ENCODE measurements at regions not wholly inside any gene's neighbourhood (a gene's known extent, or its start where the extent isn't known, plus 50 kb on each side); places are given as distances from the start of the nearest gene placed in this dataset.

DNA sequence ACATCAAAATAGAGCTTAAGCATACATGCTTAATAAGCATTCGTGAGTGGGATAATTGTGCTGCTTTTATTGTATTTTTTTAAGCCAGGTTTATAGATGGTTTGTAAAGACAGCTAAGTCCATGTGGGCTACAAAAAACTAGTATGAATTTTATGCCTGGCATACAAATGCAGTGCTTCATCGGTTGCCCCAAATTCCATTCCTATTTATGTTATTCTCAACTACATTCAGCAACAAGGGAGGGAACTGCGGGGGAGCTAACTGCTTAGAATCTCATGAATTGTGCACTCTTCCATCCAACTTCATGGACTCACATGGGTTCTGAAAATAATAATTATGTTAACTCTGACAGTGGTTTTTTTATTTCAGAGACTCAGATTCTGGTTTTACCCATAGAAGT lies 199.2 kb downstream of the FAM170A start:
- H4K20me1 ChIP-seq (replicated peaks; ENCODE audit: control insufficient read depth, insufficient read depth, low read length): no peaks in the 10 kb centered on the region
- intact Hi-C loops (cut with micrococcal nuclease): no loop called here
- POLR2A ChIA-PET: no interaction called here
- no peak overlapping the region for H3K27ac ChIP-seq (ENCODE audit: extremely low read depth, low read depth, low read length)
- H3K79me2 ChIP-seq (ENCODE audit: control insufficient read depth, insufficient read depth, low read length): no peaks in the 10 kb centered on the region
- CTCF ChIA-PET (ENCODE audit: low intra/inter-chr PET ratio): no interaction called here
- no peaks in the 10 kb centered on the region for H3K27me3 ChIP-seq (ENCODE audit: control insufficient read depth in 2 of 2, insufficient read depth in 2 of 2, low read length in 2 of 2)
- no TSS peak for BruUV-seq (replicated peaks)
- H3K9me3 ChIP-seq (replicated peaks; ENCODE audit: control insufficient read depth, insufficient read depth, low read depth, low read length): no peaks in the 10 kb centered on the region
- no peaks in the 10 kb centered on the region for H3K36me3 ChIP-seq (ENCODE audit: control insufficient read depth, insufficient read depth, low read length)
- H2AFZ ChIP-seq (ENCODE audit: low read depth, low read length): no peak overlapping the region
- ATAC-seq: no peak
- no peak overlapping the region for H3K4me2 ChIP-seq (ENCODE audit: insufficient read depth, low read length)
- H3K4me1 ChIP-seq (replicated peaks in 1 of 2; ENCODE audit: control insufficient read depth in 2 of 2, insufficient read depth in 2 of 2, low read length in 2 of 2): no peaks in the 10 kb centered on the region
- in situ Hi-C loops (cut with MboI): no loop called here
- FAIRE-seq: no peak
- 2% methylated on average over 3 of the region's 3 CpGs for WGBS (ENCODE audit: insufficient coverage, low coverage, missing lambda C conversion rate)
- H3K9me1 ChIP-seq (ENCODE audit: control insufficient read depth, insufficient read depth, low read length): no peaks in the 10 kb centered on the region
- no peak overlapping the region for H3K4me3 ChIP-seq
- no peak for DNase-seq (ENCODE audit: extremely low read depth in 1 of 4, low spot score in 3 of 4)
- no peak overlapping the region for H3K9ac ChIP-seq (ENCODE audit: insufficient read depth in 1 of 2, low read depth in 2 of 2, low read length in 2 of 2)
- TF ChIP-seq ZZZ3 (IDR thresholded peaks at IDR 0.05) (no peak), GATAD2A (IDR thresholded peaks at IDR 0.05) (no peak), POU5F1 (IDR thresholded peaks at IDR 0.05; ENCODE audit: borderline replicate concordance, low read depth, low read length, partially characterized antibody) (no peak), CBX5 (IDR thresholded peaks at IDR 0.05; ENCODE audit: borderline replicate concordance, low read depth) (no peak)

DNA sequence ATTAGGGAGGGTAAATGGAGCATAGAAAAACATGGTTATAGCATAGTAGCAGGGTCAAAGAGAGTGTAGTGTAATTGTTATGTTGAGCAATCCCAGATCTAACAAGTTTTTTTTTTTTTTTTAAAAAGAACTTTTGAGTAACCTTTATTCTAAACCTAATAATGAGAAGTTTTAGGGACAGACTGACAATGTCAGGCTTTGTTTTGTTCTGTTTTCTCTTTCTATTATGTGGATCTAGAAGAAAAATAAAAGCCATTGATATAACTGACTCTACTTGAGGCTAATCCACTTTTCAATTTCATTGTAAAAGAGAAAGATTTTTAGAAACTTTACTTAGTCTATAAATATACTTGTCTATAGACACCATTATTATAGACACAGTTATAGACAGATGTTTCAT lies 200.0 kb downstream of the FAM170A start:
- H3K4me3 ChIP-seq: no peak overlapping the region
- H3K27me3 ChIP-seq (ENCODE audit: control insufficient read depth in 2 of 2, insufficient read depth in 2 of 2, low read length in 2 of 2): no peaks in the 10 kb centered on the region
- H2AFZ ChIP-seq (ENCODE audit: low read depth, low read length): no peak overlapping the region
- BruUV-seq (replicated peaks): no TSS peak
- in situ Hi-C loops (cut with MboI) (no loop called here), intact Hi-C loops (cut with micrococcal nuclease) (no loop called here)
- no peaks in the 10 kb centered on the region for H3K79me2 ChIP-seq (ENCODE audit: control insufficient read depth, insufficient read depth, low read length)
- H3K4me2 ChIP-seq (ENCODE audit: insufficient read depth, low read length): no peak overlapping the region
- ATAC-seq (no peak), FAIRE-seq (no peak), DNase-seq (ENCODE audit: extremely low read depth in 1 of 4, low spot score in 3 of 4) (no peak)
- POLR2A ChIA-PET: no interaction called here
- no peak overlapping the region for H3K27ac ChIP-seq (ENCODE audit: extremely low read depth, low read depth, low read length)
- no peaks in the 10 kb centered on the region for H3K36me3 ChIP-seq (ENCODE audit: control insufficient read depth, insufficient read depth, low read length)
- H3K4me1 ChIP-seq (replicated peaks in 1 of 2; ENCODE audit: control insufficient read depth in 2 of 2, insufficient read depth in 2 of 2, low read length in 2 of 2): no peaks in the 10 kb centered on the region
- no peak overlapping the region for H3K9ac ChIP-seq (ENCODE audit: insufficient read depth in 1 of 2, low read depth in 2 of 2, low read length in 2 of 2)
- TF ChIP-seq, protein P1, sequence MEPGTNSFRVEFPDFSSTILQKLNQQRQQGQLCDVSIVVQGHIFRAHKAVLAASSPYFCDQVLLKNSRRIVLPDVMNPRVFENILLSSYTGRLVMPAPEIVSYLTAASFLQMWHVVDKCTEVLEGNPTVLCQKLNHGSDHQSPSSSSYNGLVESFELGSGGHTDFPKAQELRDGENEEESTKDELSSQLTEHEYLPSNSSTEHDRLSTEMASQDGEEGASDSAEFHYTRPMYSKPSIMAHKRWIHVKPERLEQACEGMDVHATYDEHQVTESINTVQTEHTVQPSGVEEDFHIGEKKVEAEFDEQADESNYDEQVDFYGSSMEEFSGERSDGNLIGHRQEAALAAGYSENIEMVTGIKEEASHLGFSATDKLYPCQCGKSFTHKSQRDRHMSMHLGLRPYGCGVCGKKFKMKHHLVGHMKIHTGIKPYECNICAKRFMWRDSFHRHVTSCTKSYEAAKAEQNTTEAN (CRISPR knock-in tag; IDR thresholded peaks at IDR 0.05): no peak
- TF ChIP-seq, protein P2, sequence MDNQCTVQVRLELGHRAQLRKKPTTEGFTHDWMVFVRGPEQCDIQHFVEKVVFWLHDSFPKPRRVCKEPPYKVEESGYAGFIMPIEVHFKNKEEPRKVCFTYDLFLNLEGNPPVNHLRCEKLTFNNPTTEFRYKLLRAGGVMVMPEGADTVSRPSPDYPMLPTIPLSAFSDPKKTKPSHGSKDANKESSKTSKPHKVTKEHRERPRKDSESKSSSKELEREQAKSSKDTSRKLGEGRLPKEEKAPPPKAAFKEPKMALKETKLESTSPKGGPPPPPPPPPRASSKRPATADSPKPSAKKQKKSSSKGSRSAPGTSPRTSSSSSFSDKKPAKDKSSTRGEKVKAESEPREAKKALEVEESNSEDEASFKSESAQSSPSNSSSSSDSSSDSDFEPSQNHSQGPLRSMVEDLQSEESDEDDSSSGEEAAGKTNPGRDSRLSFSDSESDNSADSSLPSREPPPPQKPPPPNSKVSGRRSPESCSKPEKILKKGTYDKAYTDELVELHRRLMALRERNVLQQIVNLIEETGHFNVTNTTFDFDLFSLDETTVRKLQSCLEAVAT (IDR thresholded peaks at IDR 0.05): no peak
- CTCF ChIA-PET (ENCODE audit: low intra/inter-chr PET ratio): no interaction called here
- no peaks in the 10 kb centered on the region for H3K9me1 ChIP-seq (ENCODE audit: control insufficient read depth, insufficient read depth, low read length)
- H3K9me3 ChIP-seq (replicated peaks; ENCODE audit: control insufficient read depth, insufficient read depth, low read depth, low read length): no peaks in the 10 kb centered on the region
- no peaks in the 10 kb centered on the region for H4K20me1 ChIP-seq (replicated peaks; ENCODE audit: control insufficient read depth, insufficient read depth, low read length)

Data from K562 (cell line).